Limb (tissue), 2 donors: ENCODE measurements at regions not wholly inside any gene's neighbourhood (a gene's known extent, or its start where the extent isn't known, plus 50 kb on each side); places are given as distances from the start of the nearest gene placed in this dataset.
A peak's percentile ranks its signal among the peaks of the same experiment; 100 is the strongest.

Experiments
- DNase-seq, 2 donors: peaks; one replicate each; pipeline ENCODE4 v3.0.0-alpha.2; 2016; ENCODE audit errors: extremely low spot score in 2 of 2

DNA sequence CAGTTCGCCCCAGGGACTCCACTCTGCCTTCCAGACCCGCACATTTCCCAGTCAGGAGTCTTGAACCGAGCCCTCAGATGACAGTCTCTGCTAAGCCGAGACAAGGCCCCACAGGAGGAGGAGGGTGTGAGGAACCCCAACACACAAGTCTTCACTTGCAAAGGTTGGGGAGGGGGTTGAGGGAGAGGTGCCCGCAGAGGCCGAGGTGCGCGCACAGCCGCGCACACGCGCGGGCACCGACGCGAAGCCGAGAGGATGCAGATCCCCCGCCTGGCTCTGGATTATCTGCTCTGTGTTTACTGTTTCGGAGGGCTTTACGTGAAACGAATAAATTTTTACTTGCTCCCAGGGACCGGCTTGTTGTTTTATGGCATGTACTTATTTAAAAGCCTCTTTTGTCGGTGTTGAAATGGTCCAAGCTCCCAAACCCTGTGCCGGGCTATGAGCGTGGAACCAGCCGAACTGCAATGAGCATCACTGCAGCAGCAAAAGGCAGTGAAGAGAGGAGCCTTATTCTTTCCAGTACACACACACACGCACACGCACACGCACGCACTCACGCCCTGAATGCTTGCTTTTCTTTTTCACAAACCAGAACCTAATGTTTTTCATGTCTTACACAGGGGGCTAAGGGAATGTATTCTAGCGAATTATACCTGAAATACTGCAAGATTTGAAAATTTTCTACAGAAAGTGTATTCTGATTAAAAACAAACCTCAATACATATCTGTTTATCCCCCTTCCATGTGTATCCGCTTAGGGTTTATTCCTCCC is 297.7 kb downstream of the PARP8 start:
- DNase-seq: peak in 1 of 2 donors; percentile 61

DNA sequence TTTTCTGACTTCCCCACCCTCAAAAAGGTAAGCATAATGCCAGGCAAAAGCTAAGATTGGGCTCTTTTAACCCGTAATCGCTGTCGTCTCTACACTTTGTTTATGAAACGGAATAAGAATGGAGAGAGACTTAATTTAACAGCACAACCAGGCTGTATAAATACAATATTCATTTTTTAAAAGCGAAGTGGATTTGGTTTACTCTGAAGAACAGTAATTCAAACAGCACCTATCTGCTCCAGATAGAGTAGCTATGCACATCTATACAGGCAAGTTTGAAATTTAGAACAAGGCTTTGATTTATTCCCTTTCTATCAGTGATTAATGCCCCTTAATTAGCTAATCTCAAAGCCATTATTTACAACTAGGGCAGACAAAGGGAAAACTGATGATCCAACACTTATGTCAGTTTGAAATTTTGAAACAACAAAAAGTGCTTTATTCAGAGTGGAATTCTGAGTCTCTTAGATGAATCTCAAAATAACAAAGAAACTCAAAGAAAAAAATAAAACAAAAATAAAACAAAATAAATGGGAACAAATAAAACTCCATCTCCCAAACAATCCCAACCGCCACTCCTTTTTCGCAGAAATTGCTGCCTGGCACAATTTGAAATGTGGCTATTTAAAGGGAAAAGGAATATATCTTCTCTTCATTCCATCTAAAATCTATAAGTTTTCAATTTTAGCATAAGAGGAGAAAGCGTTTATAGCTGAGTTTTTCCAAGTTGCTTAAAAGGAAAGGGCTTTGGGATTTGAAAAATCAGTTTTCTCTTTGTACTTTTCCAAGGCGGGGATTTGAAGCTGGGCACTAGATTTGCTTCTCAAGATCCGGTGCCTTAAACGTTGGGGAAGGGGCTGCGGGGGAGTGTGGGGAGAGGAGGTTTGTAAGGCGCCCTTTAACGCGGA is 298.6 kb downstream of the PARP8 start:
- no peak for DNase-seq

- DNase-seq: peak in 1 of 2 donors; percentile 51
These were observed 299.4 kb downstream of the PARP8 start for GRCh38 chr5:50965654-50966375.

DNA sequence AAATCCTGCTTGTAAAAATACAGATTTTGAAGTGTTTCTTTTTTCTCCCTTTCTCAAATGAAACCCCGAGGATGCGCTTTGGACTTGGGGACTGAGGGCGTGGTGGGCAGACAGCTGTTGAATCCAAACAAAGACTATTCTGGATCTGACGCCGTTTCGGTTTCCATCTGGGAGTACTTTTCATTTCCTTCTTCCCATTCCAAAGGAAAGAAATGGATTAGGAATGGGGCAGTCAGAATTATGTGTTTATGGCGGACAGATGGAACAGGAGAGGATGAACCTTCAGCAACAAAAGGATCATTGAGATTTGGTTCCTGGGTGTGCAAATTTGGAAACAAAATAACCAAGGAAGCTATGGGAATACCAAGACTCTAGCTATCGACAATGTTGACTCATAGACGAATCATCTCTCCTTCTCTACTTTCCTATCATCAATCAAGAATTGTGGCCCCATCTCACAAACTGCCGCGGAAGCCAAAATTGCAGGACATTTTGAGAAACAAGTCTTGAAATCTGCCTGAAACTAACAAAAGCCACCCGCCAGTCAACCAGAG is 300.6 kb downstream of the PARP8 start:
- DNase-seq: peak in 1 of 2 donors; percentile 62

DNA sequence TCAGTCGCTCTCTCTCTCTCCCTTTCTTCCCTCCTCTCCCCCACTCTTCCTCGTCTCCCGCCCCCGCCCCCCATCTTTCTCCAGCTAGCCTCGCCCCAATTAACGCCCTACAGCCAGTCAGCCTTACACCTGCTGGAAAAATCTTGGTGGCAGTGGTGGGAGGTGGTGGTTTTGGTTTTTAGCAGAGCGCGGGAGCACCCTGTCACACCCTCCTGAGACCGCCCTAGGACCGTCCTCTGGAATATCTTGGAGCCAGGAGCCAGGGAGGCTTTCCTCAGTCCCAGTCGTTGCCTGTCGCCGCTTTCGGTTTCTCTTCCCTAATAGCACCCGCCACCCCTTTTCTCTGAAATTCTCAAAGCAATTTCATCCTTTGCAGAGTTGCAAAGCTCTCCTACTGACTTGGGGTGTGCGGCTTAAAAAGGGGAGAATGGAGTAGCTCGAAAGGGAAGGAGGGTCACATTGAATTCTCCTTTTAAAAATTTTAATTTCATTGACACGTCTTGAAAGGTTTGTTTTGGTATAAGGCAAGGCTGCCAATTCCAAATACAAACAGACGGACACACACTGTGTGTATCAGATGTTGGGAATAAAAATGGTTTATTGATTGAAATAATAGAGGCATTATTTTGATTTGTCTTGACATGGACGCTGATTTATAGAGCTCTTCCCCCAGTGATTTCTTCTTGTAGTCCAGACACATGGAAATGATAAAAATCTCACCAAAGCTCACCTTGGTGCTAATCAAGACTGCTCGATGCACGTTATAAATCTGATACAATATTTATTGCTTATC is 301.3 kb downstream of the PARP8 start:
- no peak for DNase-seq

- DNase-seq: peak in 1 of 2 donors; percentile 45
These were observed 302.1 kb downstream of the PARP8 start for GRCh38 chr5:50968356-50969149.

GRCh38 chr5:50969151-50970031 is 303.0 kb downstream of the PARP8 start:
- peak in 1 of 2 donors; percentile 56 for DNase-seq

GRCh38 chr5:50975840-50976239 is 309.4 kb downstream of the PARP8 start:
- DNase-seq: no peak

DNA sequence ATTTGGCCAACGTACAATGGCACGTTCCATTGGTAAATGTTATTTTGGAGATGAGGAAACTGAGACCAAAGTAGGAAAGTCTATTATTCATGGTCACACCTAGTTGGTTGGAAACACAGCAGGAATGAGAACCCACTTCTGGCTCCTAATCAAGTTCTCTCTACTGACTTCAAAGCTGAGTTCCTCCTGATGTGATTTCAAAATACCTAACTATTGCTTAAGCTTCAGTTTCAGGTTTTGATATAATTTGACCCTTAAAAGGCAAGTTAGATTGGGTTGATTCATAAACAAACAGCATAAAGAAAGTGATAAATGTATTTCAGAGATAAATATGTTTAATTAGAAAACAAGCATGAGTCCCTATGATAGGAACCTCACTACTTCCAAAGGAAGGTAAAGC is 312.5 kb downstream of the PARP8 start:
- no peak for DNase-seq

DNA sequence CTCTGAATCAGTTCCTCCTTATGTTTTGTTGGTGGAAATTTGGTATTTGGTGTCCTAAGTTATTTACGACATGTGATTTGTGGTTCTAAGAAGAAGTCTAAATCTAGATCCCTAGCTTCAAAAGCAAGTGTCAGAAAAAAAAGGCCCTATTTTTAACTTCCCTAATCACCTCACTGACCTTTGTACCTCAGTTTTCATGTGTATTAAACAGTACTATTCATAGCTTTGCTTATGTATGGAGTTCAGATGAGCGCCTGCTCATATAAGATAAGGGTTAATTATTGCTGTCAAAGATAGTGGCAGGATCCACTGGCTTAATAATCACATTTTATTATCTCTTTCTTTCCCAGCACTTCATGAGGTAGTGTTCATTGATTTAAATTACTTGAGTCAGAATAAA is 318.2 kb downstream of the PARP8 start:
- DNase-seq: no peak

DNA sequence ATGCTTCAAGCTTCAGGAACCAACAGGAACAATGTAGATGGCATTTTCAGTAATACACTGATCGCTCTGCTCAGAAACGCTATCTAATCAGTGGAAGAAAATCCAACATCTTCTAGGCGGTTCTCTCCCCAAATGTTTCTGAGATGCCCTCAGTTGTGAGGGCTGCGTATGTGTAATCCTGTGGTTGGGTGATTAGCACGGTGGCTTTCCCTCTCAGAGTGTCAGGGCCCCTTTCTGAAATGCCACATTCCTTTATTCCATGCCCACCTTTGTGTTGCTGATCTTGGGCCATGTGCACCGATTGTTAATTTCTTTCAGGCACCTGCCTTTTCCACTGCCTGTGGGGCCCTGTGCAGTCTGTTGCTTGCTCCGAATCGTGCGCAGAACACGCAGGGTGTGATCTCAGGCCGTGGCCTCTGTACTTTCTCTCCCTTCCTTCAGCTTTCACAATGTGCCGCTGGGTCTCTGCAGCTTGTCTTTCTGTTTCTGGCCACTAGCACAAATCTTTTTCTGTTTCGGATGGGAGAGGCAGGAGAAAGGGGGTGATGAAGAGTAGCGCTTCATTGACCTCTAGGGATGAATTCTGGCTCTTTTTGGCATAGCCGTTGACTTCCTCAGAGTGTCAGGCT is 324.0 kb downstream of the PARP8 start:
- no peak for DNase-seq

DNA sequence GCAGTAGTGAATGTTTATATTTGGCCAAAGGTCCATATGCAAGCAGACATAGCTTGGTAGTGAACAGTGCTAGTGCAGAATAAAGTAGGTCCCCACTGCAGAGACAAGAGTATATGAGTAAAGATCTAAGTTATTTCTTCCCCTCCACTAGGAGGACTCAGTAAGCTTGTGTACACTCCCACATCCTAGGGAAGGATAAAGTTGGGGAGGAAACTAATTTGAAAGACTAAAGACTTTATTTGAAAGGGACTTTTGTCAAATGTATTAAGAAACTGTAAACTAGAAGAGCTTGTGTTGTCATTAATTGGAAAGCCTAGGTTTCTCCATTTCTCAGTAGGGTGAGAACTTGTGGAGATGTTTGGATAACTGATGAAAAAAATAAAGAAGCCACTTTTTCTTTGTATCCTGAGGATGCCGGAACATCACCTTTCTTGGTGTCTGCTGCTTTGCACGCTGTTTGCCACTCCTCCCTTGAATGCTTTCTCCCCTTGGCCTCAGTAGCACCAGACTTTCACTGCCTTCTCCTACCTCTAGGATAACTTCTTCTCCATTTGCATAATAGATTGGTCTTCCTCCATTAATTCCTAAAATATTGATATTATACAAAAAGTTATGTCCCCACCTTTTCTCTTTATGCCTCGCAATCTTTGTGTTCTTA is 329.0 kb downstream of the PARP8 start:
- no peak for DNase-seq

DNA sequence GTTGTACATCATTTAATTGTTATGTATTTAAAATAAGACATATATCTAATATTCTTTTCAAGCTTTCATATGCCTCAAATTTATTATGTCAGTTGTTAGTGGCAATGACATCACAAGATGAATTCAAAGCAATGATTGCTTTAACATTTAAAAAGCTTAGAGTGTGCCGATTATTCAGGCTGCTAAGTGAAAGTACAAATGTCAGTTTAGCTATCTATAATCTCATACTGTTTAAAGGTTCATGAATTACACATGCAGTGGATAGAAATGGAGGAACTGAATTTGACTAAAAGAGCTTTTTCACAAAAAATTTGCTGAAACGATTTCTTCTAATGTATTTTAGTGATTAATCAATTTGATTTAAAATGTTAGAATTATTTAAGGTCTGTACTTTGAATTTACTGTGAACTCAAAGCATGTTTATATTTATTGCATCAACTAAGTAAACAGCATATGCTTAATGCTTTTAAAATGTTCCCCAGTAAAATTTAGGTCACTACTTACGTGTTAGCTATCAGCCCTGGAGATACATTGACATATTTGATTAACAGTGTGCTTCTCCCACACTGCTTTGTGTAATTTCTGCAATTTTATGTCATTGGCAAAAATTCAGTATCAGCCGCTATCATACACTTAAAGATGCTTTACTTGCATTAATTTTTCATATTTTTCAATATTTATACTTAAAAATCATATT is 334.9 kb downstream of the PARP8 start:
- no peak for DNase-seq

DNA sequence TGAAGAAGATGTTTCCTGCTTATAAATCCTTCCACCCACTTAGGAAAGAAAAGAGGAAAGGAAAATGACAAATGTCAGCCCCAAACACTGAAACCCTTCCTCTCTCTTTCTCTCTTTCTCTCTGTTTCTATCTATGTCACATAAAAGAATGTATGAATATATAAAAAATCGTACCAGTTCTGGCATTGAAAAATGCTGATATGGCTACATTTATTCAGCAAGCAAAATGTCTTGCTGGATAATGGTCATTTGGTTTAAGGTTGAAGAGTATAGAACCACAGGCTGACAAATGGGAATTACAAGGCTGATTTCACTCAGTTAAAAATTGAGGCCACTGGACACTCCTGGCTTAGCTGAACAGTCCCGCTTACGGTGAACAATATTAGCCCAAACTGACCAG is 335.9 kb downstream of the PARP8 start:
- DNase-seq: no peak

- no peak for DNase-seq
These were observed 346.6 kb downstream of the PARP8 start for GRCh38 chr5:51013036-51013435.

GRCh38 chr5:51018423-51018822 is 352.0 kb downstream of the PARP8 start:
- DNase-seq: no peak

GRCh38 chr5:51024263-51024662 is 357.8 kb downstream of the PARP8 start:
- DNase-seq: no peak
